GM21528 (cell line): ENCODE measurements at regions not wholly inside any gene's neighbourhood (a gene's known extent, or its start where the extent isn't known, plus 50 kb on each side); places are given as distances from the start of the nearest gene placed in this dataset.

ENCODE experiments used
- ATAC-seq: cut with Tn5 transposase; IDR thresholded peaks from one replicate; pipeline ENCODE4 v1.9.1; 2021; ENCODE audit warnings: mild to moderate bottlenecking, moderate library complexity; ENCODE audit not compliant: unreplicated experiment, low FRiP score

DNA sequence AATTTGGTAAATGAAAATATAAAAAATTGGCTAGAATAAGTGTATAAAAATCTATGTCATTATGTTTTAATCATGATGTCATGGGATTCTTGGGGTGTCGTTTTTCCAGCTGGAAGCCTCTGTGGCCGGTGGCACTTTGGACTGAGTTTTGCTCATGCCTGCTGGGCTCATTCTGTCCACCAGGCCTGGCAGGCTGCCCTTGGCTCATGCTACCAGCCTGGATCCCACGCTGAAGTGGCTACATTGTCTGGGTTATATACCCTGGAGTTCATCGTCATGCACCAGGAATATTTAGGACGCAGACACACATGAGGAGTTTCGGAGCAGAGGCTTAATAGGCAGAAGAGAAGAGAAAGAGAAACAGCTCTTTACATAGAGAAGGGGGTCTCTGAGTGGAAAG, 1913.7 kb upstream of the WWC1 start:
- no peak for ATAC-seq

DNA sequence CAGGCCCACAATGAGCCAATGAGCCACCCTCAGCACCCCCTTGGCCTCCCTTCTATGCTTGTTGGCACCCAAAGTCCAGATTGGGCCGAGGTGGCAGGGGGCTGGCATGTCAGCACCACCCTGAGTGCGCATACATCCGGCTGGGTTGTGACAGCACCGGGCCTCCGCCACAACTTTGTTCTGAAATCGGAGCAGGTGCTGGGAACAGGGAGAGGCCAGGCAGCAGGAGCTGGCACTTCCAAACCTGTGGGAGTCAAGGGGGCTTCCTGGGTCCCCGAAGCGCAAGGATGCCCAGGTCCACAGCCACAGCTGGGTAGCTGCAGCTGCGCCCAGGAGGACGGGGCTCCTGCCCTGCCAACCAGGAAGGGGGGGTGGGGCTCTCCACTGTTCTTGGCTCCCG, 1911.9 kb upstream of the WWC1 start:
- ATAC-seq: no peak

DNA sequence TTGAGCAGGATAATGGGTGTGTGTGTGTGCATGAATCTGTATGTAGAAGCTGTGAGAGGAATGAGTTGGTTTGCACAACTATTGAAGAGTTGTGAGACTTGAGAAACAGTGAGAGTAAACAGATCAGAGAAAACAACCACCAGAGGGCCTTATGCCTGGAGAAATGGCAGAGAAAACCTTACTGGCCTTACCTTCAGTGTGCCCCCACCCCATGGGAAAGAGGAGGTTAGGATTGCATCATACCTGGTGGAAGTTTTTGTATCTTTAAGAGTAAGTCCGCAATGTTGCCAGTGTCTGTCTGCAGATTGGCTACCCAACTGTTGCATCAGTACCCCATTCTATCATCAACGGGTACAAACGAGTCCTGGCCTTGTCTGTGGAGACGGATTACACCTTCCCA, 1909.4 kb upstream of the WWC1 start:
- no peak for ATAC-seq

DNA sequence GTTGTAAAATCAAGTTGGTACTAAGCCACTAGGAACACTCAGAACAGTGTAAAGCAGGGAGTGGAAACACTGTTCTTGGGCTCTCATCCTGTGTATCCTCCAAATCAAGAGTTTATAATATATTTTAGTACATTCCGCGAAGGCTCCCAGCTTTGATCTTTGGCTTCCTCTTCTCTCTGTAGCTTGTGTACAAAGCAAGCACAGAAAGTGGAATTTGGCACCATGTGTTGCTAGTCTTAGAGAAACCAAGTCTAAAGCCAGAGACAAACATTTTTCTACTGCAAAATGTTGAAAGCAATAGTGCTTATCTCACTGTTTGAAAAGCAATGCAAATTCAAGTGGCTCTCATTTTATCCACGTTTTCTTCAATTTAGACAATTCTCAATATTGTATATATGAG, 1893.3 kb upstream of the WWC1 start:
- ATAC-seq: no peak

DNA sequence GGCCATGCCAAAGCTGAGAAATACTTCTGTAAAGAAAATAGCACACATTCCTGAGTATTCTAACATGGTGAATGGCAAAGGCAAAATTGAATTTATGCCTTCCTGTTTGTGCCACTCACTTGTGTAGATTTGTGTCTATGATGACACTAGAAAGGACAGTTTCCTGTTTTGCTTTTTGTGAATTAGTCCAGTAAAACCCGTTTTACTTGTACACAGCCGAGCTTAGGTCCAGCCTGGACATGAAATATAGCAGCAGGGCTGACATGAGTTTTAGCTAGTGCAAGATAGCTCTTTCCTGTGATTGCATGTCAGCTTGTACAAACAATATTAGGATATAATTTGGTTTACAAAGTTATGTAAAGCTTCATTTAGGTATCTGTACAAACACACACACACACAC, 1891.7 kb upstream of the WWC1 start:
- ATAC-seq: no peak

- no peak for ATAC-seq
Observed at GRCh38 chr5:166401391-166401790, 1890.1 kb upstream of the WWC1 start.

GRCh38 chr5:166412191-166412590, 1879.3 kb upstream of the WWC1 start:
- no peak for ATAC-seq

DNA sequence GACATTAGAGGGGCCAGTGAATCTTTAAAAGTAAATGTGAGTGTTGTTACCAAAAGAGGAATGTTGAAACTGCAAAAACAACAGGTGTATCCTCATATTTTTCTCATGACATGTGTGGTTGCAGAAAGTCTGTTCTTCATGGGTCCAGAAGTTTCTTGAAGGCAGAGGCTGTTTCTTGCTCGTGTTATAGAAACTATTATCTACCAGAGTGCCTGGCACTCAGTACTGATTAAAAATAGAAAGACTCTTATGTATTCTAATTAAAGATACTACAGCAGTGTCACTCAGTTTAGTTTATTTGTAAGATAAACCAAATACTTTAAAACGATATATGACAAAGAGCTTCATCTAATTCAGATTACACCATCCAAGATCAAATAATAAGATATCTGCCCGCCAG, 1864.2 kb upstream of the WWC1 start:
- ATAC-seq: no peak

GRCh38 chr5:166428264-166428803, 1863.1 kb upstream of the WWC1 start:
- ATAC-seq: no peak

DNA sequence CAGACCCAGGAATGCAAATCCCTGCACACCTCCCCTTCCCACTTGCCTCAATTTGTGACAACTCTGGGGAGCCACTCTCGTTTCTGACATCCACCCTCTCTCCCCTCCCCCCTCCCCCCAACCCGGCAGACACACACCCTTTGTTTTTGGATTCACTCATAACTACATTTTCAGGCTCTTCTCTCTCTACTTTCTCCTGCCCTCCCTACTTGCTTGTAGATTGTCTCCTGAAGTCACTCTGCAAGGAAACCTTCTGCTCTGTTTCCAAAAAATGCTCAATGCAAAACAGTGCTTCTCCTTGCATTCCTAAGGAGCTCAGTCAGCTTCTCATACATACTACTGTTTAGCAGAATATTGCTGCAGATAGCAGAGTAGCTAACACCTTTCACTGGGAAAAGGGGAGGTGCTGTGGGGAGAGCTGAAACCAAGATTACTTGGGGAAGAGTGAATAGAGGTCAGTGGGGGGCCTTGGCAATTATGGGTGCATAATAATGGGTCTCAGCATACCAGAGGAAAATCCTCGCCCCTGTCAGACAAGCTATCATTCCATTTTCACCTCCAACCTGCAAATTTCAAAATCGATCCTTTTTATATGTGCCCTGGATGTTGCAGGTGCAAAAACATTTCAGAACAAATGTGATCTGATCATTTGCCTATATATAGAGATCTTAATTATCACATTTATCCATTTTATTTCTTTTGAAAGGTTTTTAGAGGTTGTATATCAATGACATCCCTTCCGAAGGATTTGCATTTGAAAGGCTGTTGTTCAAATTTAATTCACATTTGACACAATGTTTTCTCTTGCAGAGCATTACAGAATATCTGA, 1860.7 kb upstream of the WWC1 start:
- ATAC-seq: no peak

DNA sequence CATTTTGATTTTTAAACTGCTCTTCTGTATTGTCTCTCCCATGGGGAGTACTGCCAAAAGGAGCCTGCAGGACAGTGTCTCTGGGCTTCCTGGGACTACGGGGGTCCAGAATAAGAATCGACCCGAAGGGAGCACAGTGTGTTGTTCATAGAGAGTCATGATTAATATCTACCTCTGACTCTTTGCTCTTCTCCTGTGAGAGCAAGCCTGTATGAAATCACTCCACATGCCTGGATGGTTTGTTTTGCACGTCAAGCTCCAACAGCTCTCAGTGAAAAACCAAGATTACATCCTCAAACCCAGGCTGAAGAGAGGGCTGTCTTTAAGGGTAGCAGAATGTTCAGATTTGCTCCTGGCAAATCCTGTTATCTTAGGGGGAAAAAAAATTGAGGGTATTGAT, 1860.0 kb upstream of the WWC1 start:
- ATAC-seq: no peak

- no peak for ATAC-seq
Observed at GRCh38 chr5:166433679-166434078, 1857.8 kb upstream of the WWC1 start.

- no peak for ATAC-seq
Observed at GRCh38 chr5:166436872-166437271, 1854.6 kb upstream of the WWC1 start.

DNA sequence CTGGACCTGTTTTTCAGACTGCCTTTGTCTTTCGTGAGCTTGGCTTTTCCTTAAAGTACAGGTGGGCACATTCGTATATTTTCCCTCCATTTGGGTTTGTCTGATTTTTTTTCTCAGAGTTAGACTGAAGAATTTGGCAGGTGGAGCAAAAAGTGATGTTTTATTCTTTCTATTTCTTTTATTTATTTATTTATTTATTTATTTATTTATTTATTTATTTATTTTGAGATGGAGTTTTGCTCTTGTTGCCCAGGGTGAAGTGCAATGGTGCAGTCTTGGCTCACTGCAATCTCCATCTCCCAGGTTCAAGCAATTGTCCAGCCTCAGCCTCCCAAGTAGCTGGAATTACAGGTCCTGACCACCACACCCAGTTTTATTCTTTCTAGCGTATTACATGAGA, 1805.1 kb upstream of the WWC1 start:
- ATAC-seq: no peak

DNA sequence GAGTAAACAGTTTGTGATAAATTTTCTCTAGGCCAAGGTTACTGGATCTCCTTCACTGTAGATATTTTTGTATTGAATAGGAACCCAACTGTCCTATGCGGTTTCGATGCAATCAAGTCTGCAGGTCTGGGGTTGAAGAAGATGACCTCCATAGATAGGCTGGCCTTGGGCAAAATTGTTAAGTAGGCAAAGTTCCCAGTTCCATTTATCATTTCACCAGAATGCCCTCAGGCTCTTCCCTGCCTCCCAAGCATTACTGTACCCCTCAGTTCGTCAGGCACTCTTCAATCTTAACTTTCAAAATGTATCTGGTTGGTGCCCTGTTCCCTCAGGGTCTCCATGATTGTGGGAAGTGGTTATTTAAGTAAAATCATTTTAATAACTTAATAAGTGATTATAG, 1802.9 kb upstream of the WWC1 start:
- ATAC-seq: no peak

DNA sequence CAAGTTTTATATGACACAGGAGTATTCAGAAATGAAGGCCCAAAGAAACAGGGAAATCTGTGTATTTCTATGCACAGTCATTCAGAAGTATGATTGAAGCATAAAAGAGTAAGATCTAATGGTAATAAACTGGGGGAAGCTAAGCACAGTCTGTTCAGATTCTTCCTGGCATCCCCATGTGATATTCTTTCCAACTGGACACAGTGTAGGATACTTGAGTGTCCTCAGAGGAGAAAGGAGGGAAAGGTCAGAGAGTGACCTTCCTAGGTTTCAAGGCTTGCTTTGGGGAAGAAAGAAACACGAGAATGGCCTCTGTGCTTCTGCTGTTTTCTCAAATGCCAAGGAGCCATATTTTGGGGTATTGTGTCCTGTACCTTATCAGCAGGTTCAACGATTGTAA, 1798.4 kb upstream of the WWC1 start:
- no peak for ATAC-seq

DNA sequence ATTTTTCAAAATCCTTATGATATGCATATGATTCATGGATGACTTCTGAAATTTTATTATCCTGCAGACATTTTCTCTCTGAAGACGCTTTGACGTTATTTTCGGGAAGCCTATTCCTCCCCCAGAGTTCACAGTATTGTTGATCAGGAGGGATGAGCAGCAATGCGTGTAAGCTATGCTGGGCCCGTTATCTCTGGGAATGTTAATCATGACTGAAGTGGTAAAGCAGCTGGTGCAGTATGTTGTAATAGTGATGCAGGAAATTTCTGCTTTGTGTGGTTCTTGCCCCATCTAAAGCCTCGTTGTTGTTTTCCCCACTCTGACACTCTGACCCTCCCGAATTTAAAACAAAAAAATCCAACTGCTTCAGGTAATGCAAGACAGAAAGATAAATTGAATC, 1797.8 kb upstream of the WWC1 start:
- ATAC-seq: no peak

DNA sequence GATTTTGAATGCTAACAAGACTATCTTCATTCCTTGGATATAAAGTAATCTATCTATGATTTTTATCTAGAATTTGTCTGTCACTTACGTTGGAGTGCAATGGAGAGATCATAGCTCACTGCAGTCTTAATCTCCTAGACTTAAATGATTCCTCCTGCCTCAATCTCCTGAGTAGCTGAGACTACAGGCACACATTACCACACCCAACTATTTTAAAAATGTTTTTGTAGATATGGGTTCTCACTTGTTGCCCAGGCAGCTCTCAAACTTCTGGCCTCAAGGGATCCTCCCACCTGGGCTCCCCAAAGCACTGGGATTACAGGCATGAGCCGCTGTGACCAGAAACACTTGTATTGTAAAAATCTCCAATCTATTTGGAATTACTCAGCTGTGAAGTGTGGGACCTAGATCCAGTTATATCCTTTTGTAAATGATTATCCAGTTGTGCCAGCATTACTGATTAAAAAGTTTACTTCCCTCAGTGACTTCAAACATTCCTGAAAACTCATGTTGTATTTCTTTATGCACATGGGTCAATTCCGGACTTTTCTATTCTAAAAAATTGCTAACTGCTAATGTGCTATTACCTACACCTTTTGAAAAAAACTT, 1793.8 kb upstream of the WWC1 start:
- ATAC-seq: no peak

DNA sequence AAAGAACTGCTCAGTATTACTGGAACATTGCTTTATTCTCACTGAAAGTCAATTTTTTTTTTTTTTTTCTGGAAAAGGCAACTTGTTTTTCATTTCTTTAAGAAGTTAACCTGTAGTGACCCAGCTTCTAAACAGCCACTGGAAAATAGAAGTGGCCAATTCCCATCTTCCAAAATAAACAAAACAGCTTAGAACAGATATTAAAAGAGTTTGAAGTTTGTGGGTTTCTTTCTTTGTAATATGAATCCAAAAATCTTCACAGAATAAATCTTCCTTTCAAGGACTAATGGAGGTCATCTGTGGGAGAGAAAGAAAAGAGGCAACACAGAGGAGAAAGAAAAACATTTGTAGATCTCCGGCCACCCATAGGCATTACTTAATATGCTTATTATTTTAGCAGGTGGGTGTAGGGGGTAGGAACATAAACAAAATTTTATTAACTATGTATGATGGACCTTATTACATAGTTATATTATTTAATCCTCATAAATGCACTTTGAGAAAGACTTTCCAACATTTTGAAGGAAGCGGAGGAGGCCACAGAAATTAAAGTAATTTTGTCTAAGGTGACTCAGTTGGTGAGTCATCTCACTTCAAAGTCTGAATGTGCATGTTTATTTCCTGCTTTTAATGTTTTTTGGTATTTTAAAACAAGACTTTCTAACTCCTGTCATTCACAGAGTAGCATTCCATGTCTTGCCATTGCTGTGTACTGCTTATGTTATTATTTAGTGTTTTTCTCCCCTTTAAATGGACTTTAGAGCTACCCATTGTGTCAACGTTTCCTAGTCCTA, 1791.8 kb upstream of the WWC1 start:
- no peak for ATAC-seq

GRCh38 chr5:166503506-166503905, 1787.9 kb upstream of the WWC1 start:
- no peak for ATAC-seq

GRCh38 chr5:166505067-166505466, 1786.4 kb upstream of the WWC1 start:
- ATAC-seq: no peak
